Endothelial cell (in vitro differentiated cells): ENCODE measurements at regions not wholly inside any gene's neighbourhood (a gene's known extent, or its start where the extent isn't known, plus 50 kb on each side); places are given as distances from the start of the nearest gene placed in this dataset.

Source experiments
- DNase-seq: peaks from one replicate; pipeline ENCODE4 v3.0.0; 2021; ENCODE audit warnings: low spot score
- H3K27ac Mint-ChIP-seq: one replicate; pipeline ENCODE4 v1.8.0; 2021; ENCODE audit warnings: mixed read lengths, inconsistent platforms; ENCODE audit not compliant: unreplicated experiment
- H3K27me3 Mint-ChIP-seq: one replicate; pipeline ENCODE4 v1.8.0; 2021; ENCODE audit warnings: mild to moderate bottlenecking, moderate library complexity, mixed read lengths, inconsistent platforms; ENCODE audit not compliant: unreplicated experiment
- H3K36me3 Mint-ChIP-seq: one replicate; pipeline ENCODE4 v1.8.0; 2021; ENCODE audit warnings: mild to moderate bottlenecking, low read depth, mixed read lengths, inconsistent platforms; ENCODE audit not compliant: unreplicated experiment
- H3K4me1 Mint-ChIP-seq: one replicate; pipeline ENCODE4 v1.8.0; 2021; ENCODE audit warnings: mild to moderate bottlenecking, mixed read lengths, inconsistent platforms; ENCODE audit not compliant: unreplicated experiment
- H3K4me3 Mint-ChIP-seq: one replicate; pipeline ENCODE4 v1.8.0; 2021; ENCODE audit warnings: mild to moderate bottlenecking, mixed read lengths, inconsistent platforms; ENCODE audit not compliant: unreplicated experiment
- H3K9me3 Mint-ChIP-seq: one replicate; pipeline ENCODE4 v1.8.0; 2021; ENCODE audit warnings: mixed read lengths, inconsistent platforms; ENCODE audit not compliant: unreplicated experiment
- TF ChIP-seq, protein P1 (sequence below): fragments of 200-600 bp; sonication (generic); IDR thresholded peaks from one replicate; pipeline ENCODE4 v1.5.0; 2021; ENCODE audit warnings: antibody characterized with exemption; ENCODE audit not compliant: unreplicated experiment

DNA sequence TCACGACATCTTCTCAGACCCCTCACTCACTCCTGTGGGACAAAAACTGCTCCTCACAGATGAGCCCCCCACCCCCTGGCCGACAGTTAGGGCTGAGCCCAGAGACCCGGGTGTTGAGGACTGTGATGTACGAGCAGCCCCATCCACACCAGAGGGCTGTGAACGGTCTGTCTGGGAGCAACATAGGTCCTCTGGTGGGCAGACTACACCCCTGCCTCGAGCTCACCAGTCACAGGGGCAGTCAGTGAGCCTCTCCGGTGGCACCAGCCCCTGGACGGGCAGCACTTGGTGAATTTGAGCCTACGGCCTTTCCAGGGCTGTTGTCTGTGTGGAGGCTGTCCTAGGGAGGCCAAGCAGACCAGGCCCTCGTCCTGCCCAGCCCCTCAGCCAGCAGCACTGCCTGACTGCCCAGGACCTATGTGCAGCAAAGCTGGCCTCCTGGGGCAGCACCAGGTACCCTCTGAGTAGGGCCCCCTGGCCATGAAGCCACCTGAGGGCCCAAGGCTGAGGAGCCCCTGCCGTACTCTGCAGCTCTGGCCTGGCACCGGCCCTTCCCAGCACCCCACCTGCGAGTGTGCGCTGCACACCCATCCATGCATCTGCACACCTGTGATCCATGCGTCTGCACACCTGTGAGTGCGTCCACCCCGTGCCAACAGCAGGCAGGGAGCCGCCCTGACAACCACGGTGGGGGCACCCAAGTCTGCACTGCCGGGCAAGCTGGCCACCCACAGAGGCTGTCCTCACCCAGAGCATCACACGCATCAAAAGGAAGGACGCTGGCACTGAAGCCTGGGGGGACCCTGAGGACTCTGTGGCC lies 111.6 kb upstream of the NKX1-1 start:
- peaks cover 2% of the 10 kb centered on the region for H3K27me3 Mint-ChIP-seq
- H3K36me3 Mint-ChIP-seq, result no peaks in the 10 kb centered on the region
- TF ChIP-seq, protein P1, sequence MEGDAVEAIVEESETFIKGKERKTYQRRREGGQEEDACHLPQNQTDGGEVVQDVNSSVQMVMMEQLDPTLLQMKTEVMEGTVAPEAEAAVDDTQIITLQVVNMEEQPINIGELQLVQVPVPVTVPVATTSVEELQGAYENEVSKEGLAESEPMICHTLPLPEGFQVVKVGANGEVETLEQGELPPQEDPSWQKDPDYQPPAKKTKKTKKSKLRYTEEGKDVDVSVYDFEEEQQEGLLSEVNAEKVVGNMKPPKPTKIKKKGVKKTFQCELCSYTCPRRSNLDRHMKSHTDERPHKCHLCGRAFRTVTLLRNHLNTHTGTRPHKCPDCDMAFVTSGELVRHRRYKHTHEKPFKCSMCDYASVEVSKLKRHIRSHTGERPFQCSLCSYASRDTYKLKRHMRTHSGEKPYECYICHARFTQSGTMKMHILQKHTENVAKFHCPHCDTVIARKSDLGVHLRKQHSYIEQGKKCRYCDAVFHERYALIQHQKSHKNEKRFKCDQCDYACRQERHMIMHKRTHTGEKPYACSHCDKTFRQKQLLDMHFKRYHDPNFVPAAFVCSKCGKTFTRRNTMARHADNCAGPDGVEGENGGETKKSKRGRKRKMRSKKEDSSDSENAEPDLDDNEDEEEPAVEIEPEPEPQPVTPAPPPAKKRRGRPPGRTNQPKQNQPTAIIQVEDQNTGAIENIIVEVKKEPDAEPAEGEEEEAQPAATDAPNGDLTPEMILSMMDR, result no peak
- H3K4me1 Mint-ChIP-seq, result peaks cover 2% of the 10 kb centered on the region
- H3K4me3 Mint-ChIP-seq, result no peak overlapping the region
- H3K9me3 Mint-ChIP-seq, result no peaks in the 10 kb centered on the region
- DNase-seq, result no peak
- H3K27ac Mint-ChIP-seq, result no peak overlapping the region

DNA sequence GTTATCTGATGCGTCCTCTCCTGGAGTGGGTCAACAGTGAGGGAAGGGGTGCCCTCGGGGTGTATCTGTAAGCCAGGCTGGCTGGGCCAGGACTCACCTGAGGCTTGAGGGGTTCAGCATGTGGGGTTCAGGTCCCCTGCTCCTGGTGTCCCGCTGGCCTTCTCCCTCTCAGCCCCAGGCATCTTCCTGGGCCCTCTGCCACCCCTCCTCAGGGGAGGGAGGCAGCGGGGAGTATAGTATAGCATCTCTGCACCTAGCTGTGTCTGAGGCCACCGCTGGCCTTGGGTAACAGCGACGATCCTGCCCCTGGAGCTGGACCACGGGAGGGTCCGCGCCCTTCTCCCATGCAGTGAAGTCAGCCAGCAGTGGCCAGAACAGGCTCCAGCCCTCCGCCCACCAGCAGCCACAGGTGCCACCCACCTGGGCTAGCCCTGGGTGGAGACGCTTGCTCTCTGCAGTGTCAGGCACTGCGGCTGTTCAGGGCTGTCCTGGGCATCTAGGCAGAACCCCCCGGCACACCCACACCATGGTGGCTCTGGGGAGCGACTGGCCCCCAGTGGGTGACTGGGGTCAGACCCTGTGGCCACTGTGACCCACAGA lies 110.7 kb upstream of the NKX1-1 start:
- Mint-ChIP-seq H3K27me3 (peaks cover 2% of the 10 kb centered on the region), H3K4me3 (no peak overlapping the region), H3K36me3 (no peaks in the 10 kb centered on the region), H3K9me3 (no peaks in the 10 kb centered on the region), H3K4me1 (peaks cover 2% of the 10 kb centered on the region), H3K27ac (no peak overlapping the region)
- TF ChIP-seq, protein P1, result no peak
- DNase-seq, result no peak

DNA sequence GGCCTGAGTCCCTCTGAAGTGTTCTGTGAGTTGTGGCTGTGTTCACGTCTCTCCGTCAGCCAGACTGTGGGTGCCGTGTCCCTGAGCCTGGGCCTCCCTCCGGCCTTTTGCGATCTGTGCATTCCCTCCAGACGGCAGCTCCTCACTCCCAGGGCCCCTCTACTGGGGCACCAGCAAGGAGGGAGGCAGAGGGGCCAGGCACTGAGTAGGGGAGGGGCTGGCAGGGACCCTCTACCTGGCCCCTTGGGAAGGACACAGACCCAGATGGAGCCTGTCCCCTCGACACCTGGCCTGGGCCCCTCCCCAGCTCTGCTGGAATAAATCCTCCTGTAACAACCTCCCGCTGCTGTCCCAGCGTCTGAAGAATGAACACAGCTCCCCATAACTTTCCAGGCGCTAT lies 110.0 kb upstream of the NKX1-1 start:
- peaks cover 2% of the 10 kb centered on the region for H3K4me1 Mint-ChIP-seq
- TF ChIP-seq, protein P1, result no peak
- no peak overlapping the region for H3K4me3 Mint-ChIP-seq
- DNase-seq, result no peak
- H3K9me3 Mint-ChIP-seq, result no peaks in the 10 kb centered on the region
- H3K27ac Mint-ChIP-seq, result no peak overlapping the region
- peaks cover 2% of the 10 kb centered on the region for H3K27me3 Mint-ChIP-seq
- H3K36me3 Mint-ChIP-seq, result no peaks in the 10 kb centered on the region

DNA sequence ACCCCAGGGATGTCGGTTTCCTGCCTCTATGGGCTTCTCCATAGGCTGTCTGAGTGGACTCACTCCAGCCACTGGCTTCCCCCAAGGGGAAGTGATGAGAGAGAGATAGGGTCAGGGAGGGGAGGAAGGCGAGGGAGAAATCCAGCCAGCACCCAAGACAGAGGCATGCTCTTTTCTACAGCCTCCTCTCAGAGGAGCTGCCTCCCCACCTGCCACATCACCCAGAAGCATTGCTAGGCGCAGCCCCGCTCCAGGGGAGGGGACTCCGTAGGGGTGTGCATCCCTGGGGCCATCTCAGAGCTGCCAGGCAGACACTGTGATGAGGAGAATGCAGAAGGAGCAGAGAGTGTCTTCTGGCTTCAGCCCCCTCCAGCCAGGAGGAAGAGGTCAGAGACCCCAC lies 109.5 kb upstream of the NKX1-1 start:
- H3K27ac Mint-ChIP-seq, result no peak overlapping the region
- no peaks in the 10 kb centered on the region for H3K9me3 Mint-ChIP-seq
- TF ChIP-seq, protein P1, result no peak
- no peak overlapping the region for H3K4me3 Mint-ChIP-seq
- H3K36me3 Mint-ChIP-seq, result no peaks in the 10 kb centered on the region
- DNase-seq, result no peak
- peaks cover 2% of the 10 kb centered on the region for H3K4me1 Mint-ChIP-seq
- peaks cover 2% of the 10 kb centered on the region for H3K27me3 Mint-ChIP-seq

DNA sequence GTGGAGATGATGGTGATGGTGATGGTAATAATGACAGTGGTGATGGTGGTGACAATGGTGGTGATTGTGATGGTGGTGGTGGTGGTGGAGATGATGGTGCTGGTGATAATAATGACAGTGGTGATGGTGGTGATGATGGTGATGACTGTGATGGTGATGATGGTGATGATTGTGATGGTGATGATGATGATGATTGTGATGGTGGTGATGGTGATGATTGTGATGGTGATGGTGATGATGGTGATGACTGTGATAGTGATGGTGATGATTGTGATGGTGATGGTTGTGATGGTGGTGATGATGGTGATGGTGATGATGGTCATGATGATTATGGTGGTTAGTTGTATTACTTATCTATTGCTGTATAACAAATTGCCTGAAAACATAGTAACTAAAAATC lies 108.9 kb upstream of the NKX1-1 start:
- H3K9me3 Mint-ChIP-seq, result no peaks in the 10 kb centered on the region

More for the DNA sequence above, 108.9 kb upstream of the NKX1-1 start:
- no peak overlapping the region for H3K4me3 Mint-ChIP-seq
- no peak overlapping the region for H3K27ac Mint-ChIP-seq
- TF ChIP-seq, protein P1, result no peak
- DNase-seq, result no peak
- H3K36me3 Mint-ChIP-seq, result no peaks in the 10 kb centered on the region
- H3K4me1 Mint-ChIP-seq, result peaks cover 2% of the 10 kb centered on the region
- peaks cover 2% of the 10 kb centered on the region for H3K27me3 Mint-ChIP-seq
